NCI-H2081 treated with DMSO at 0.1 percent for 48 hours (cell line): ENCODE measurements at regions not wholly inside any gene's neighbourhood (a gene's known extent, or its start where the extent isn't known, plus 50 kb on each side); places are given as distances from the start of the nearest gene placed in this dataset.
"Not testable (repeated sequence)": the region's sequence is repeated elsewhere in the genome, so short reads cannot be mapped to it uniquely, and the experiment has no call there.

Experiments
- DNase-seq: peaks from one replicate; lab custom pipeline; 2025; lab: John Stamatoyannopoulos, UW

GRCh38 chr13:54706336-54706735, 1677.7 kb downstream of the OLFM4 start:
- no peak for DNase-seq

GRCh38 chr13:54709546-54709945, 1680.9 kb downstream of the OLFM4 start:
- DNase-seq = no peak

DNA sequence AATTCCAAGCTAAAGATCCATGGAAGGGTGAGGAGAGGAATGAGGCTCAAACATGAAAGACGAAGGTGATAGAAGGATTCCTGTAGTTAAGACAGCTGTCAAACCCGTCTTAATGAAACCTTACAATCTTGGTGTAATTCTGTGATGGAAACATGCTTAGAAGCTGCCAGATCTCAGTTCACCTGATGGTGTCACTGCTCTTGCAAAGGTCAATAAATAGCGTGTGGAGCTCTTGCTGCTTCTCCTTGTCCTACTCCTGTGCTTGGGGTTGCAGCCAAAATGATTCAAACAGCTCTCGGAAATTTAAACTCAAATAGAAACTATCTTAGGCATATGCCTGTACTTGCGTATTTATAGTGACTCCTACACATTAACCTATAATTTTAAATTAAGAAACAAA, 1705.0 kb downstream of the OLFM4 start:
- no peak for DNase-seq

- not testable (repeated sequence) for DNase-seq
Measured at GRCh38 chr13:54737211-54737610, 1708.6 kb downstream of the OLFM4 start.

DNA sequence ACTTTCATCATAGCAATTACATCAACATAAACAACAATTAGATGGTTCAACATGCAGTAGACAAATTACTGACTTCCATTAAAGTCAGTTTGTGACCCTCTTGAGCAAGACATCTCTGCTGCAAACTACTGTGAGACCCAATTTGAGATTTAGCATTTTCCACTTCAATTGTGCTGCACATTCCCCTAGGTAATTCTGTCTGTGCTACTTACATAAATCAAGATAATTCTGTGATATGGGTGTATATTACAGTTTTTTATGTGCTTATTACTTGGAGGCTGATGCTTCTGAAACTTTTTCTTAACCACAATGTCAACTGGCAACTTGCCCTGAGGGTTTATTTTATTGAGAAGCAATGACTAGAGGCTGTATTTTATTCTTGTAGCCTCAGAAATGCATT, 1714.4 kb downstream of the OLFM4 start:
- DNase-seq = no peak

- no peak for DNase-seq
Measured at GRCh38 chr13:54744747-54745146, 1716.1 kb downstream of the OLFM4 start.

DNA sequence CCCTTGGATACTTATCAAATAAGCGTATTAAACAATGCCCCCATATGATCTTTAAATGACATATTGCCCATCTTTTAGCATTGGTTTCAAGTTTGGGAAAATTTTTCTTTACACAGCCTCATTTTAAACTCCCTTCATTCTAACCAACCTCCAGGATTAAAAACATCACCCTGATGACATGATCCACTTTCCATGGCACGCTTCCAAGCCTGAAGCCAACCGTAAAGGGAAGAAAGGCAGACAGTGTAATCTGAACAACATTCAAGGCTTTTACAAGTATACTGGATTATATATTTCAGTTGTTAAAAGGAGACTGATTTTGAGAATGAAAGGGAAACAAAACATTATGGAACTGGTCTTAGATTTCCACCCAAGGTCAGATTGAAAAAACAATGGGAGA, 1721.9 kb downstream of the OLFM4 start:
- no peak for DNase-seq

- no peak for DNase-seq
Measured at GRCh38 chr13:54758795-54759194, 1730.2 kb downstream of the OLFM4 start.

- DNase-seq = no peak
Measured at GRCh38 chr13:54768214-54768613, 1739.6 kb downstream of the OLFM4 start.

DNA sequence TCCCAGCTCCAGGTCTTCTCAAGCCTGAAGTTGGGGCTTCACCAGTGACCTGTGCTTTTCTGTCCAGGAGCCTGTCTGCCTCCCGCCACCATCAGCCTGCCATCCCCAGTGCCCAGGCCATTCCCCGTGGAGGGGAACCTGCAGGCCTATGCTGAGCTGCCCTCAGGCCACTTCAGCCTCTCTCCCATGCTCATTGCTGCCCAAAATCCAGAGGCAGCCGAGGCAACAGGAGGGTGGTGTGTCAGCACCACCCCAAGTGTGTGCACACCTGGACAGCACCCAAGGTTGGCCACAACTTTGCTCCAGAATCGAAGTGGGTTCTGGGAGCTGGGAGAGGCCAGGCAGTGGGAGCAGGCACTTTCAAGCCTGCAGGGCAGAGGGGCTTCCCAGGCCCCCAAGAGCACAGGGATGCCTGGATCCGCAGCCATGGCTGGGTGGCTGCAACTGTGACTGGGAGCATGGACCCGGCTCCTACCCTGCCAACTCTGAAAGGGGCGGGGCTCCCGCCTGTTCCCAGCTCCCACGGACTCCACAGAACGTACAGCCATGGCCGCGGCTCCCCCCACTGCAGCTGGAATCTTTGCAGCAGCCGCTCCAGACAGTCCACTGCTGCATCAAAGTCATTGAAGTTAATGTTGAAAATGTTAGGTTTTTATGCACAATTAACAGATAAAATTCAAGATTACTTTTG, 1747.0 kb downstream of the OLFM4 start:
- DNase-seq = no peak

GRCh38 chr13:54787754-54788153, 1759.1 kb downstream of the OLFM4 start:
- DNase-seq = no peak

DNA sequence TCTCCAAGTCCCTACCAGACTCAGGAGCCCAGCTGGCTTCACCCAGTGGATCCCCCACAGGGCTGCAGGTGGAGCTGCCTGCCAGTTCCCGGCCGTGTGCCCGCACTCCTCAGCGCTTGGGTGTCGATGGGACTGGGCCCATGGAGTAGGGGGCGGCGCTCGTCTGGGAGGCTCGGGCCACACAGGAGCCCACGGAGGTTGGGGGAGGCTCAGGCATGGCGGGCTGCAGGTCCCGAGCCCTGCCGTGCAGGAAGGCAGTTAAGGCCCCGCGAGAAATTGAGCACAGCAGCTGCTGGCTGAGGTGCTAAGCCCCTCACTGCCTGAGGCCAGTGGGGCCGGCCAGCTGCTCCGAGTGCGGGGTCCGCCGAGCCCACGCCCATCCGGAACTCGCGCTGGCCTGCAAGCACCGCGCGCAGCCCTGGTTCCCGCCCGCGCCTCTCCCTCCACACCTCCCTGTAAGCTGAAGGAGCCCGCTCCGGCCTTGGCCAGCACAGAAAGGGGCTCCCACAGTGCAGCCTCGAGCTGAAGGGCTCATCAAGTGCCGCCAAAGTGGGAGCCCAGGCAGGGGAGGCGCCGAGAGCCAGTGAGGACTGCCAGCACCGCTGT, 1771.1 kb downstream of the OLFM4 start:
- DNase-seq = no peak

GRCh38 chr13:54802226-54802625, 1773.6 kb downstream of the OLFM4 start:
- DNase-seq = no peak

GRCh38 chr13:54805743-54806142, 1777.1 kb downstream of the OLFM4 start:
- no peak for DNase-seq

- DNase-seq = not testable (repeated sequence)
Measured at GRCh38 chr13:54821938-54822470, 1793.4 kb downstream of the OLFM4 start.

DNA sequence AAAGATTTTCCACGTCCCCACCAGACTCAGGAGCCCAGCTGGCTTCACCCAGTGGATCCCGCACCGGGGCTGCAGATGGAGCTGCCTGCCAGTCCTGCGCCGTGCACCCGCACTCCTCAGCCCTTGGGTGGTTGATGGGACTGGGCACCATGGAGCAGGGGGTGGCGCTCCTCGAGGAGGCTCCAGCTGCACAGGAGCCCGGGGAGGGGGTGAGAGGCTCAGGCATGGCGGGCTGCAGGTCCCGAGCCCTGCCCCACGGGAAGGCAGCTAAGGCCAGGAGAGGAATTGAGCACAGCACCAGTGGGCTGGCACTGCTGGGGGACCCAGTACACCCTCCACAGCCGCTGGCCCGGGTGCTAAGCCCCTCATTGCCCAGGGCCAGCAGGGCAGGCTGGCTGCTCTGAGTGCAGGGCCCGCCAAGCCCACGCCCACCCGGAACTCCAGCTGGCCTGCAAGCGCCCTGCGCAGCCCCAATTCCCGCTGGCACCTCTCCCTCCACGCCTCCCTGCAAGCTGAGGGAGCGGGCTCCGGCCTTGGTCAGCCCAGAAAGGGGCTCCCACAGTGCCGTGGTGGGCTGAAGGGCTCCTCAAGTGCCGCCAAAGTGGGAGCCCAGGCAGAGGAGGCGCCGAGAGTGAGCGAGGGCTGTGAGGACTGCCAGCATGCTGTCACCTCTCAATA, 1800.9 kb downstream of the OLFM4 start:
- DNase-seq = not testable (repeated sequence)

- no peak for DNase-seq
Measured at GRCh38 chr13:54836273-54836672, 1807.7 kb downstream of the OLFM4 start.

- no peak for DNase-seq
Measured at GRCh38 chr13:54841682-54842081, 1813.1 kb downstream of the OLFM4 start.

- no peak for DNase-seq
Measured at GRCh38 chr13:54845351-54845965, 1816.8 kb downstream of the OLFM4 start.

GRCh38 chr13:54852831-54853230, 1824.2 kb downstream of the OLFM4 start:
- no peak for DNase-seq

GRCh38 chr13:54859827-54860226, 1831.2 kb downstream of the OLFM4 start:
- no peak for DNase-seq

- no peak for DNase-seq
Measured at GRCh38 chr13:54875111-54875510, 1846.5 kb downstream of the OLFM4 start.

- no peak for DNase-seq
Measured at GRCh38 chr13:54879036-54879435, 1850.4 kb downstream of the OLFM4 start.
